Neuronal stem cell (in vitro differentiated cells): ENCODE measurements at regions not wholly inside any gene's neighbourhood (a gene's known extent, or its start where the extent isn't known, plus 50 kb on each side); places are given as distances from the start of the nearest gene placed in this dataset.
A peak's percentile ranks its signal among the peaks of the same experiment; 100 is the strongest.

Experiments
- DNase-seq: peaks from one replicate; pipeline ENCODE4 v3.0.0-alpha.2; 2013; ENCODE audit warnings: low spot score
- H2AFZ ChIP-seq: one replicate; pipeline ENCODE4 v1.6.1; 2013; ENCODE audit warnings: mild to moderate bottlenecking, low read length, inconsistent platforms
- H2AK5ac ChIP-seq: 2 replicates; pipeline ENCODE4 v1.6.1; 2013; ENCODE audit warnings: low read depth, mild to moderate bottlenecking, inconsistent platforms, low read length, moderate library complexity, mixed read lengths
- H2BK120ac ChIP-seq: 2 replicates; pipeline ENCODE4 v1.6.1; 2013; ENCODE audit warnings: low read depth, mild to moderate bottlenecking, inconsistent platforms, low read length, moderate library complexity, mixed read lengths
- H2BK12ac ChIP-seq: one replicate; pipeline ENCODE4 v1.6.1; 2013; ENCODE audit warnings: low read length, inconsistent platforms
- H2BK15ac ChIP-seq: 2 replicates; pipeline ENCODE4 v1.6.1; 2013; ENCODE audit warnings: mild to moderate bottlenecking, low read length, inconsistent platforms, mixed read lengths
- H2BK5ac ChIP-seq: one replicate; pipeline ENCODE4 v1.6.1; 2013; ENCODE audit warnings: inconsistent platforms, mild to moderate bottlenecking, low read length, moderate library complexity
- H3K14ac ChIP-seq: one replicate; pipeline ENCODE4 v1.6.1; 2013; ENCODE audit warnings: low read length, inconsistent platforms
- H3K18ac ChIP-seq: 2 replicates; pipeline ENCODE4 v1.6.1; 2013; ENCODE audit warnings: low read length, inconsistent platforms
- H3K23ac ChIP-seq: 2 replicates; pipeline ENCODE4 v1.6.1; 2013; ENCODE audit warnings: low read depth, mild to moderate bottlenecking, mixed read lengths, low read length, inconsistent platforms; ENCODE audit not compliant: poor library complexity
- H3K27ac ChIP-seq: replicated peaks from 3 replicates; pipeline ENCODE4 v1.5.1; 2013; ENCODE audit warnings: low read length, inconsistent platforms
- H3K27me3 ChIP-seq, 3 experiments: 2 replicates each; pipeline ENCODE4 v1.6.1; 2013; ENCODE audit warnings: low read length in 3 of 3, mild to moderate bottlenecking in 2 of 3, inconsistent platforms in 1 of 3, low read depth in 1 of 3, mixed read lengths in 1 of 3, moderate library complexity in 1 of 3; ENCODE audit not compliant: control insufficient read depth in 3 of 3, insufficient read depth in 3 of 3
- H3K36me3 ChIP-seq, 2 donors: replicated peaks in 1 of 2; 2 replicates each; pipeline ENCODE4 v1.6.1; 2013; ENCODE audit warnings: low read length in 2 of 2; ENCODE audit not compliant: control insufficient read depth in 2 of 2, insufficient read depth in 2 of 2
- H3K4ac ChIP-seq: 2 replicates; pipeline ENCODE4 v1.6.1; 2013; ENCODE audit warnings: inconsistent platforms, mild to moderate bottlenecking, low read length, moderate library complexity
- H3K4me1 ChIP-seq, 2 donors: 1 replicate in 1 of 2; 2 replicates in 1 of 2; pipeline ENCODE4 v1.6.1; 2013; ENCODE audit warnings: low read length in 2 of 2, low read depth in 1 of 2; ENCODE audit not compliant: control insufficient read depth in 2 of 2, insufficient read depth in 1 of 2
- H3K4me2 ChIP-seq: one replicate; pipeline ENCODE4 v1.6.1; 2013; ENCODE audit warnings: mild to moderate bottlenecking, low read length, inconsistent platforms; ENCODE audit not compliant: insufficient read depth, poor library complexity, severe bottlenecking
- H3K4me3 ChIP-seq, 2 donors: 2 replicates each; pipeline ENCODE4 v1.5.1; 2013; ENCODE audit warnings: low read length in 2 of 2, mild to moderate bottlenecking in 2 of 2, inconsistent platforms in 1 of 2, moderate library complexity in 1 of 2
- H3K79me1 ChIP-seq: one replicate; pipeline ENCODE4 v1.6.1; 2013; ENCODE audit warnings: low read depth, mild to moderate bottlenecking, inconsistent platforms, low read length, moderate library complexity
- H3K9ac ChIP-seq: one replicate; pipeline ENCODE4 v1.6.1; 2013; ENCODE audit warnings: mild to moderate bottlenecking, low read depth, low read length, inconsistent platforms; ENCODE audit not compliant: poor library complexity
- H3K9me3 ChIP-seq, 2 donors: replicated peaks in 1 of 2; 2 replicates each; pipeline versions ENCODE3 to v1.6.1; 2013; ENCODE audit warnings: low read length in 2 of 2, mild to moderate bottlenecking in 2 of 2, inconsistent platforms in 1 of 2, low read depth in 1 of 2, mixed read lengths in 1 of 2, moderate library complexity in 1 of 2; ENCODE audit not compliant: control insufficient read depth in 2 of 2, insufficient read depth in 1 of 2
- H4K8ac ChIP-seq: one replicate; pipeline ENCODE4 v1.6.1; 2013; ENCODE audit warnings: low read depth, mild to moderate bottlenecking, inconsistent platforms, low read length, moderate library complexity
- H4K91ac ChIP-seq: one replicate; pipeline ENCODE4 v1.6.1; 2013; ENCODE audit warnings: low read length, low read depth, mild to moderate bottlenecking, inconsistent platforms; ENCODE audit not compliant: poor library complexity
- WGBS, 2 donors: extraction: QIAGEN DNeasy Blood & Tissue Kit; methylation state at CpG; one replicate each; pipeline ENCODE4 v1.1.7; 2013; ENCODE audit warnings: missing lambda C conversion rate in 2 of 2, mixed read lengths in 1 of 2; ENCODE audit not compliant: insufficient read length in 2 of 2, insufficient replicate concordance in 1 of 2; ENCODE audit errors: extremely low coverage in 2 of 2; 5-methylcytosine and 5-hydroxymethylcytosine counted together

DNA sequence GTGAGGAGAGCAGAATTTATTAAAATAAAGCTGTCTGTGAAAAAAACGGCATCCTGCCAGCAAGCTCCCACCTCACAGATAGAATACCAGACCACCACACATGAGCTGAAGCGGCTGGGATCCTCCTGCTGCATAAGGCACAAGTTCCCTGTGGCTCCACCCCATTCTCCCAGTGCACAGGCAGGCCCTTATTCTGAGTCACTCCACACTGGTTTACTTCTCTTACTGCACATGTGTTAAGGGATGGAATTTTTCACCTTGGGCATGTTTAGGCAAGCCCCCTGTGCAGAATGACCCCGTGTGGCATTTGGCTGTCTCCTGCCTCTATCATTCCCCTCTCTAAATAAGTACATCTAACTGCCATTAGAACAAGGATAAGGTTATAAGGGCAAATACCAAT, 115.0 kb upstream of the ELAVL2 start:
- no peak overlapping the region for H2BK12ac ChIP-seq
- H3K4ac ChIP-seq, result no peak overlapping the region
- H3K18ac ChIP-seq, result no peak overlapping the region
- peaks cover 4 to 23% of the 10 kb centered on the region in 2 donors for H3K9me3 ChIP-seq
- H3K14ac ChIP-seq, result no peak overlapping the region
- no peak for DNase-seq
- no peaks in the 10 kb centered on the region for H3K27me3 ChIP-seq
- H4K91ac ChIP-seq, result no peak overlapping the region
- H3K9ac ChIP-seq, result no peak overlapping the region
- no CpG with 5 or more reads among the region's 3 CpGs for WGBS, 2 donors
- no peaks in the 10 kb centered on the region for H3K36me3 ChIP-seq
- H3K4me2 ChIP-seq, result no peak overlapping the region
- peak overlapping the region; percentile 62 for H2AFZ ChIP-seq
- H3K27ac ChIP-seq, result no peak overlapping the region
- no peak overlapping the region for H2AK5ac ChIP-seq
- no peaks in the 10 kb centered on the region for H3K79me1 ChIP-seq
- no peak overlapping the region for H4K8ac ChIP-seq
- H3K23ac ChIP-seq, result no peak overlapping the region
- no peaks in the 10 kb centered on the region for H3K4me1 ChIP-seq
- H2BK5ac ChIP-seq, result no peak overlapping the region
- H2BK120ac ChIP-seq, result no peak overlapping the region
- no peak overlapping the region for H2BK15ac ChIP-seq
- H3K4me3 ChIP-seq, result no peak overlapping the region

DNA sequence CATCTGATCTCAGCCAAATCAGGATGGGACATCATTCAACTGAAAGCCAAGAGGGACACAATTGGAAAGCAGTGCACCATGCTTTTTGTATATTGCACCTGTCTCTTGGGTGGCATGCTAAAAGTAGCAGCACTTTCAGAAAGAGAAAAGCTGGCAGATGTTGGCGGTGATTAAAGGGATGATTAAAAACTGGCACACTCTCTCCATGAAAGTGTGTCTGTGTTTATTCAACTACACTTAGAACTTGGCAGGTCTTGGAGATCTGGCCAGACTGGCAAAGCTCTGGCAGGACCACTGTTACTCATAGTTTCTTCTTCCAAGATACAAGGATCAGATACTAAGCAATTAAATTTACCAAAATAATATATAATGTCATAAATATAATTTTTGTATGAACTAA, 112.9 kb upstream of the ELAVL2 start:
- no peak overlapping the region for H2BK15ac ChIP-seq
- H3K9me3 ChIP-seq, result peaks cover 0 to 12% of the 10 kb centered on the region in 2 donors
- H3K4me1 ChIP-seq, result peaks cover 4 to 8% of the 10 kb centered on the region in 2 donors
- H3K36me3 ChIP-seq, result no peaks in the 10 kb centered on the region
- no peak overlapping the region for H2AFZ ChIP-seq
- no CpG with 5 or more reads among the region's 1 CpG for WGBS, 2 donors
- H3K4ac ChIP-seq, result no peak overlapping the region
- DNase-seq, result no peak
- no peak overlapping the region for H2BK5ac ChIP-seq
- no peak overlapping the region for H2BK12ac ChIP-seq
- H3K4me3 ChIP-seq, result no peak overlapping the region
- H3K9ac ChIP-seq, result no peak overlapping the region
- H3K4me2 ChIP-seq, result no peak overlapping the region
- no peak overlapping the region for H2BK120ac ChIP-seq
- no peak overlapping the region for H3K27ac ChIP-seq
- H3K14ac ChIP-seq, result no peak overlapping the region
- no peak overlapping the region for H4K8ac ChIP-seq
- no peak overlapping the region for H3K18ac ChIP-seq
- no peaks in the 10 kb centered on the region for H3K27me3 ChIP-seq
- no peak overlapping the region for H4K91ac ChIP-seq
- H2AK5ac ChIP-seq, result no peak overlapping the region
- no peaks in the 10 kb centered on the region for H3K79me1 ChIP-seq
- H3K23ac ChIP-seq, result no peak overlapping the region

DNA sequence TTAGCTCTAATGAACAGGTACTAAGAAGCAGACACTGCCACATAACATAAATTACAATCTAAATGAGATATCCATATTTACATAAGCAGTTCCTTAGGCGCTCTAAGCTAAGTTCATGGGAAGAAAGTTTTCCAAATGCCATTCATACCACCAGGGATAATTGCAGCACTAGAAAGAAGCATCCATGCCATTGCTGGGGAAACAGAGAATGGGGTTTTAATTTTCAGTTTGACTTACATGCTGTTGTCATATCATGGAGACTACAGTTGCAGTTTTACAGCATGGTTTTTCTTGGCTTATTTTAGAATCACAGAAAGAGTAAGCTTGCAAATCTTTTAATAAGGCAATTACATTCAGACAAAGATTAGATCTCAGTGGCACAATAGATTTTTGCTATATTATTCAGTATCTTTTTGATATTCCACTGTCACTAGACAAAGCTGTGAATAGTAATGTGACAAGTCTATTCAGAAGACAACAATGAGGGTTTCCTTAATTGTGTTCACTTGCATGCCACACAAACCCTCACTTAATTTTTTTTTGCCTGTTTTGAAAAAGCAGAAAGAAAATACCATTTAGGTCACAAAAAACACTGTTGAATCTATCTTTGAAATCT, 108.4 kb upstream of the ELAVL2 start:
- DNase-seq, result no peak
- H4K91ac ChIP-seq, result no peak overlapping the region
- no peak overlapping the region for H3K4ac ChIP-seq
- H3K4me2 ChIP-seq, result no peak overlapping the region
- no peak overlapping the region for H3K9ac ChIP-seq
- H2BK5ac ChIP-seq, result no peak overlapping the region
- H3K23ac ChIP-seq, result no peak overlapping the region
- H3K14ac ChIP-seq, result no peak overlapping the region
- H3K4me3 ChIP-seq, result no peak overlapping the region
- H3K36me3 ChIP-seq, result no peaks in the 10 kb centered on the region
- H3K18ac ChIP-seq, result no peak overlapping the region
- H3K27ac ChIP-seq, result no peak overlapping the region
- H3K9me3 ChIP-seq, result no peaks in the 10 kb centered on the region
- no peak overlapping the region for H2BK12ac ChIP-seq
- H4K8ac ChIP-seq, result no peak overlapping the region
- H3K27me3 ChIP-seq, result no peaks in the 10 kb centered on the region
- H2BK120ac ChIP-seq, result no peak overlapping the region
- no CpG with 5 or more reads among the region's 1 CpG for WGBS, 2 donors
- H2AK5ac ChIP-seq, result no peak overlapping the region
- no peaks in the 10 kb centered on the region for H3K79me1 ChIP-seq
- H2AFZ ChIP-seq, result no peak overlapping the region
- peaks cover 4 to 8% of the 10 kb centered on the region in 2 donors for H3K4me1 ChIP-seq
- H2BK15ac ChIP-seq, result no peak overlapping the region

DNA sequence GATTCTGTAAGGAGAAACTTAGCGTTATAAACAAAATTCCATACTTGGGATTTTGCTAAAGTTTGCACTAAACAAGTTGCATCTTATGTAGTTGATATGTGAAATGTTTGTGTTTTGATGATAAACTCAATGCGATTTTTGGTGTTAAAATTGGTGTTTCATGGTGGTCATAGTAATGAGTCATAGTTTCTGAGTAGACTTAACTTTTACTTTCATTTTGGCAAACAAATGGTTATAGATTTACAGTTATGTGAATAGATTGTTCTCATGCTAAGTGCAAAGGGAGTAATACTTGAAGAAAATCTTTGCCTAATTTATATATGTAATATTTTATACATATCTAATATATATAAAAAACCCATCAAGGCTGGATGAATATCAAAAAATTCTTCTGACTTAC, 107.3 kb upstream of the ELAVL2 start:
- WGBS, 2 donors, result 100% methylated on average over 1 of the region's 2 CpGs; no CpG with 5 or more reads in 1 of the 2 donors
- Histone ChIP-seq H3K4me2 (no peak overlapping the region), H3K23ac (no peak overlapping the region), H2BK15ac (no peak overlapping the region), H4K8ac (no peak overlapping the region), H3K9ac (no peak overlapping the region), H3K36me3 (no peaks in the 10 kb centered on the region), H3K9me3 (no peaks in the 10 kb centered on the region), H3K79me1 (no peaks in the 10 kb centered on the region), H3K27ac (no peak overlapping the region), H2BK120ac (no peak overlapping the region), H3K27me3 (no peaks in the 10 kb centered on the region), H3K14ac (no peak overlapping the region), H2BK5ac (no peak overlapping the region), H2AFZ (no peak overlapping the region), H3K18ac (no peak overlapping the region), H2BK12ac (no peak overlapping the region), H4K91ac (no peak overlapping the region), H3K4ac (no peak overlapping the region), H2AK5ac (no peak overlapping the region), H3K4me3 (no peak overlapping the region), H3K4me1 (peaks cover 4 to 8% of the 10 kb centered on the region in 2 donors)
- no peak for DNase-seq
